Suprapubic skin (tissue), 4 donors: ENCODE measurements at regions not wholly inside any gene's neighbourhood (a gene's known extent, or its start where the extent isn't known, plus 50 kb on each side); places are given as distances from the start of the nearest gene placed in this dataset.
"Not testable (repeated sequence)": the region's sequence is repeated elsewhere in the genome, so short reads cannot be mapped to it uniquely, and the experiment has no call there.

Experiments used
- CTCF ChIP-seq, 2 donors: fragments of 200-600 bp in 1 of 2; fragments of 450-650 bp in 1 of 2; sonication (generic) in 1 of 2; IDR thresholded peaks; one replicate each; pipeline ENCODE4 v1.5.1; 2016 to 2019; ENCODE audit warnings: antibody characterized with exemption in 2 of 2, mild to moderate bottlenecking in 1 of 2, moderate library complexity in 1 of 2
- EP300 ChIP-seq: sonication (generic); formaldehyde crosslinking; IDR thresholded peaks from one replicate; pipeline ENCODE4 v1.6.1; 2017; ENCODE audit warnings: antibody characterized with exemption
- POLR2A ChIP-seq, 2 donors: fragments of 450-650 bp; IDR thresholded peaks; one replicate each; pipeline ENCODE4 v1.6.1; 2017; ENCODE audit warnings: antibody characterized with exemption in 2 of 2, mild to moderate bottlenecking in 2 of 2, moderate library complexity in 2 of 2
- POLR2AphosphoS5 ChIP-seq, 3 donors: sonication (generic); formaldehyde crosslinking; IDR thresholded peaks; one replicate each; pipeline ENCODE4 v1.6.1; 2017; ENCODE audit warnings: antibody characterized with exemption in 3 of 3

GRCh38 chr14:104308534-104308933 lies 170.1 kb downstream of the KIF26A start:
- TF ChIP-seq CTCF (IDR thresholded peaks at IDR 0.05); POLR2A (IDR thresholded peaks at IDR 0.05); EP300; POLR2AphosphoS5 (IDR thresholded peaks at IDR 0.05): not testable (repeated sequence)
